HepG2 (cell line): ENCODE measurements at regions not wholly inside any gene's neighbourhood (a gene's known extent, or its start where the extent isn't known, plus 50 kb on each side); places are given as distances from the start of the nearest gene placed in this dataset.

Experiments
- ATAC-seq: fragments of 200-7000 bp; cut with Tn5 transposase; 3 replicates; pipeline ENCODE4 v1.9.1; 2020; ENCODE audit warnings: mild to moderate bottlenecking, moderate library complexity
- BruUV-seq: library from RNA; stranded (reverse); fragments of 400-500 nt; replicated peaks from 2 replicates; lab custom pipeline; 2021; lab: Mats Ljungman, UMichigan
- CTCF ChIA-PET: fragments of 300-600 bp; formaldehyde crosslinking; extraction: SDS; loops from one replicate; lab custom pipeline; 2021; ENCODE audit warnings: low total read pairs, inconsistent platforms, low intra/inter-chr PET ratio; lab: Yijun Ruan, JAX
- POLR2A ChIA-PET: fragments of 350-600 bp; sonication (Branson Sonifier 250); formaldehyde crosslinking; loops from one replicate; lab custom pipeline; 2020; ENCODE audit warnings: antibody characterized with exemption, inconsistent platforms; lab: Yijun Ruan, JAX
- DNase-seq: peaks from one replicate; pipeline ENCODE4 v3.0.0-alpha.2; 2015; ENCODE audit warnings: low spot score
- FAIRE-seq: peaks from 3 replicates; lab custom pipeline; 2011; peaks lifted over from hg19 to GRCh38; lab: Jason Lieb, UNC
- H2AFZ ChIP-seq: one replicate; pipeline ENCODE4 v1.6.1; 2011; ENCODE audit warnings: low read length, inconsistent platforms
- H3K27ac ChIP-seq: fragments of 300-600 bp; 3 replicates; pipeline ENCODE4 v1.8.0; 2011; ENCODE audit warnings: mixed run types, mild to moderate bottlenecking, mixed read lengths, low read length, inconsistent platforms; ENCODE audit not compliant: insufficient read depth; ENCODE audit errors: extremely low read length
- H3K27me3 ChIP-seq, 2 experiments: fragments of 200-600 bp in 1 of 2; 2 replicates in 1 of 2; 3 replicates in 1 of 2; pipeline versions ENCODE4 v1.6.0 to v1.8.0; 2011; ENCODE audit warnings: low read length in 2 of 2, mild to moderate bottlenecking in 2 of 2, moderate library complexity in 2 of 2, inconsistent platforms in 1 of 2; ENCODE audit not compliant: insufficient read depth in 2 of 2, control insufficient read depth in 1 of 2
- H3K36me3 ChIP-seq, 2 experiments: fragments of 200-600 bp in 1 of 2; replicated peaks in 1 of 2; 2 replicates in 1 of 2; 3 replicates in 1 of 2; pipeline versions ENCODE4 v1.5.1 to v1.8.0; 2011; ENCODE audit warnings: low read length in 2 of 2, inconsistent platforms in 1 of 2; ENCODE audit not compliant: insufficient read depth in 2 of 2, control insufficient read depth in 1 of 2
- H3K4me1 ChIP-seq: 2 replicates; pipeline ENCODE4 v1.5.1; 2012; ENCODE audit warnings: low read length, inconsistent platforms; ENCODE audit not compliant: insufficient read depth
- H3K4me2 ChIP-seq: 2 replicates; pipeline ENCODE4 v1.6.0; 2011; ENCODE audit warnings: low read depth, low read length, inconsistent platforms
- H3K4me3 ChIP-seq, 3 experiments: fragments of 200-600 bp in 1 of 3; sonication (generic), shearing (Covaris generic) in 1 of 3; replicated peaks in 1 of 3; 2 replicates each; pipeline ENCODE4 v1.5.1; 2011 to 2016; ENCODE audit warnings: low read length in 3 of 3, inconsistent platforms in 2 of 3, low read depth in 2 of 3, mild to moderate bottlenecking in 2 of 3, control low read depth in 1 of 3, mixed read lengths in 1 of 3; ENCODE audit not compliant: insufficient read depth in 1 of 3
- H3K79me2 ChIP-seq: one replicate; pipeline ENCODE4 v1.6.1; 2011; ENCODE audit warnings: low read length, inconsistent platforms; ENCODE audit not compliant: insufficient read depth
- H3K9ac ChIP-seq: 2 replicates; pipeline ENCODE4 v1.6.0; 2011; ENCODE audit warnings: mild to moderate bottlenecking, low read depth, low read length, inconsistent platforms; ENCODE audit not compliant: insufficient read depth
- H3K9me3 ChIP-seq: 2 replicates; pipeline ENCODE4 v1.5.1; 2012; ENCODE audit warnings: mild to moderate bottlenecking, low read length
- H4K20me1 ChIP-seq: 2 replicates; pipeline ENCODE4 v1.6.0; 2011; ENCODE audit warnings: inconsistent platforms, mild to moderate bottlenecking, low read length, moderate library complexity; ENCODE audit not compliant: insufficient read depth
- EHMT2 ChIP-seq: fragments of 200-600 bp; sonication (generic); IDR thresholded peaks from 2 replicates; pipeline ENCODE4 v1.7.0; 2017; ENCODE audit warnings: antibody characterized with exemption, low read depth, low read length, borderline replicate concordance
- FOXC1 ChIP-seq: sonication (generic); formaldehyde crosslinking; IDR thresholded peaks from 2 replicates; pipeline ENCODE4 v1.8.0; 2022; ENCODE audit warnings: mild to moderate bottlenecking, missing genetic modification reagents, borderline replicate concordance
- HMGA1 ChIP-seq: sonication (generic); formaldehyde crosslinking; conservative IDR thresholded peaks from 2 replicates; pipeline ENCODE4 v1.4.0; 2020; ENCODE audit warnings: missing genetic modification reagents
- MTERF4 ChIP-seq: sonication (generic); formaldehyde crosslinking; IDR thresholded peaks from 2 replicates; pipeline ENCODE4 v1.8.0; 2023; ENCODE audit warnings: mild to moderate bottlenecking, missing genetic modification reagents
- NFKBIZ ChIP-seq: IDR thresholded peaks from 2 replicates; pipeline ENCODE4 v1.6.1; 2018; ENCODE audit warnings: missing genetic modification reagents, missing compliant biosample characterization
- SNAI1 ChIP-seq: sonication (generic); formaldehyde crosslinking; IDR thresholded peaks from 2 replicates; pipeline ENCODE4 v1.5.0; 2020; ENCODE audit warnings: mild to moderate bottlenecking, missing genetic modification reagents, borderline replicate concordance
- SOX5 ChIP-seq: IDR thresholded peaks from 2 replicates; pipeline ENCODE4 v1.6.1; 2016; ENCODE audit warnings: borderline replicate concordance
- TARDBP ChIP-seq: sonication (generic); formaldehyde crosslinking; IDR thresholded peaks from 2 replicates; pipeline ENCODE4 v1.8.0; 2022; ENCODE audit warnings: mild to moderate bottlenecking, missing genetic modification reagents
- U2AF1 ChIP-seq: fragments of 200-400 bp; formaldehyde crosslinking; optimal IDR thresholded peaks from 2 replicates; pipeline ENCODE3; 2017; ENCODE audit warnings: mild to moderate bottlenecking, low read depth, low read length
- ZNF274 ChIP-seq: sonication (generic); formaldehyde crosslinking; IDR thresholded peaks from 2 replicates; pipeline ENCODE4 v1.5.1; 2020; ENCODE audit warnings: mild to moderate bottlenecking, missing genetic modification reagents
- ZNF282 ChIP-seq: fragments of 450-650 bp; IDR thresholded peaks from 2 replicates; pipeline ENCODE4 v1.6.1; 2018; ENCODE audit not compliant: partially characterized antibody
- ZNF343 ChIP-seq: sonication (generic); formaldehyde crosslinking; IDR thresholded peaks from 2 replicates; pipeline ENCODE4 v1.4.0; 2020; ENCODE audit warnings: mild to moderate bottlenecking, missing genetic modification reagents
- ZNF552 ChIP-seq: sonication (generic); formaldehyde crosslinking; IDR thresholded peaks from 2 replicates; pipeline ENCODE4 v1.9.0; 2022; ENCODE audit warnings: missing genetic modification reagents, mild to moderate bottlenecking, borderline replicate concordance
- ZNF652 ChIP-seq: IDR thresholded peaks from 2 replicates; pipeline ENCODE4 v1.6.1; 2016; ENCODE audit warnings: low read depth, borderline replicate concordance
- WGBS: methylation state at CpG from one replicate; pipeline ENCODE4 v1.1.6; 2017; ENCODE audit warnings: low lambda C conversion rate; 5-methylcytosine and 5-hydroxymethylcytosine counted together
- in situ Hi-C: cut with HindIII; loops from 2 replicates; pipeline ENCODE4 v1.10.0; 2017; ENCODE audit warnings: low pct_unique_long_range_greater_than_20kb; ENCODE audit not compliant: extremely low pct_ligation_motif_present
- intact Hi-C: fragments of 100-400 bp; cut with micrococcal nuclease; formaldehyde crosslinking; loops from one replicate; pipeline ENCODE4 v1.10.0; 2022; ENCODE audit not compliant: unreplicated experiment
- TF ChIP-seq, protein P1 (sequence below): IDR thresholded peaks from 2 replicates; pipeline ENCODE4 v1.4.0; 2020; ENCODE audit warnings: mild to moderate bottlenecking, missing genetic modification reagents
- TF ChIP-seq, protein P2 (sequence below): IDR thresholded peaks from 2 replicates; pipeline ENCODE4 v1.6.1; 2018; ENCODE audit warnings: missing genetic modification reagents, mild to moderate bottlenecking, missing compliant biosample characterization
- TF ChIP-seq, protein P3 (sequence below): sonication (generic); formaldehyde crosslinking; IDR thresholded peaks from 2 replicates; pipeline ENCODE4 v1.5.0; 2020; ENCODE audit warnings: mild to moderate bottlenecking, missing genetic modification reagents

DNA sequence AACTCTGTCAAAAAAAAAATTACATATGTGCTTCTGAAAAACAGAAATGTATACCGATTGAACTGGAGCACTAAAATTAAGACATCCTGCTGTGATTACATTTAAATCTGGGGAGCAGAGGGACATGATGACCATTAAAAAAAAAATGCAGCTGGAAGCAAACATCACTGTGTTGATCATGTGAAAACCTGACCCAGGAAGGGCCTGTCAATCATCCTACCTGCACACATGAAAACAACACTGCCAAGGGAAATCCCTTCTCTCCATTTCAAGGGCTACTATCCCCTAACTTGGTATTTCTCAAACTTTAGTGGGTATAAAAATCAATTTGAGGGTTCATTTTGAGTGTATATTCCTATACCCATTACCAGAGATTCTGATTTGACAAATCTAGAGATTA, 719.9 kb upstream of the CBLB start (continued):
- TF ChIP-seq, protein P1, sequence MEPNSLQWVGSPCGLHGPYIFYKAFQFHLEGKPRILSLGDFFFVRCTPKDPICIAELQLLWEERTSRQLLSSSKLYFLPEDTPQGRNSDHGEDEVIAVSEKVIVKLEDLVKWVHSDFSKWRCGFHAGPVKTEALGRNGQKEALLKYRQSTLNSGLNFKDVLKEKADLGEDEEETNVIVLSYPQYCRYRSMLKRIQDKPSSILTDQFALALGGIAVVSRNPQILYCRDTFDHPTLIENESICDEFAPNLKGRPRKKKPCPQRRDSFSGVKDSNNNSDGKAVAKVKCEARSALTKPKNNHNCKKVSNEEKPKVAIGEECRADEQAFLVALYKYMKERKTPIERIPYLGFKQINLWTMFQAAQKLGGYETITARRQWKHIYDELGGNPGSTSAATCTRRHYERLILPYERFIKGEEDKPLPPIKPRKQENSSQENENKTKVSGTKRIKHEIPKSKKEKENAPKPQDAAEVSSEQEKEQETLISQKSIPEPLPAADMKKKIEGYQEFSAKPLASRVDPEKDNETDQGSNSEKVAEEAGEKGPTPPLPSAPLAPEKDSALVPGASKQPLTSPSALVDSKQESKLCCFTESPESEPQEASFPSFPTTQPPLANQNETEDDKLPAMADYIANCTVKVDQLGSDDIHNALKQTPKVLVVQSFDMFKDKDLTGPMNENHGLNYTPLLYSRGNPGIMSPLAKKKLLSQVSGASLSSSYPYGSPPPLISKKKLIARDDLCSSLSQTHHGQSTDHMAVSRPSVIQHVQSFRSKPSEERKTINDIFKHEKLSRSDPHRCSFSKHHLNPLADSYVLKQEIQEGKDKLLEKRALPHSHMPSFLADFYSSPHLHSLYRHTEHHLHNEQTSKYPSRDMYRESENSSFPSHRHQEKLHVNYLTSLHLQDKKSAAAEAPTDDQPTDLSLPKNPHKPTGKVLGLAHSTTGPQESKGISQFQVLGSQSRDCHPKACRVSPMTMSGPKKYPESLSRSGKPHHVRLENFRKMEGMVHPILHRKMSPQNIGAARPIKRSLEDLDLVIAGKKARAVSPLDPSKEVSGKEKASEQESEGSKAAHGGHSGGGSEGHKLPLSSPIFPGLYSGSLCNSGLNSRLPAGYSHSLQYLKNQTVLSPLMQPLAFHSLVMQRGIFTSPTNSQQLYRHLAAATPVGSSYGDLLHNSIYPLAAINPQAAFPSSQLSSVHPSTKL (CRISPR knock-in tag), result no peak
- TF ChIP-seq, protein P2, sequence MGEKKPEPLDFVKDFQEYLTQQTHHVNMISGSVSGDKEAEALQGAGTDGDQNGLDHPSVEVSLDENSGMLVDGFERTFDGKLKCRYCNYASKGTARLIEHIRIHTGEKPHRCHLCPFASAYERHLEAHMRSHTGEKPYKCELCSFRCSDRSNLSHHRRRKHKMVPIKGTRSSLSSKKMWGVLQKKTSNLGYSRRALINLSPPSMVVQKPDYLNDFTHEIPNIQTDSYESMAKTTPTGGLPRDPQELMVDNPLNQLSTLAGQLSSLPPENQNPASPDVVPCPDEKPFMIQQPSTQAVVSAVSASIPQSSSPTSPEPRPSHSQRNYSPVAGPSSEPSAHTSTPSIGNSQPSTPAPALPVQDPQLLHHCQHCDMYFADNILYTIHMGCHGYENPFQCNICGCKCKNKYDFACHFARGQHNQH, result no peak
- TF ChIP-seq SOX5 (CRISPR knock-in tag) (no peak), HMGA1 (CRISPR knock-in tag) (no peak), ZNF652 (CRISPR knock-in tag) (no peak), MTERF4 (CRISPR knock-in tag) (no peak), U2AF1 (no peak)

DNA sequence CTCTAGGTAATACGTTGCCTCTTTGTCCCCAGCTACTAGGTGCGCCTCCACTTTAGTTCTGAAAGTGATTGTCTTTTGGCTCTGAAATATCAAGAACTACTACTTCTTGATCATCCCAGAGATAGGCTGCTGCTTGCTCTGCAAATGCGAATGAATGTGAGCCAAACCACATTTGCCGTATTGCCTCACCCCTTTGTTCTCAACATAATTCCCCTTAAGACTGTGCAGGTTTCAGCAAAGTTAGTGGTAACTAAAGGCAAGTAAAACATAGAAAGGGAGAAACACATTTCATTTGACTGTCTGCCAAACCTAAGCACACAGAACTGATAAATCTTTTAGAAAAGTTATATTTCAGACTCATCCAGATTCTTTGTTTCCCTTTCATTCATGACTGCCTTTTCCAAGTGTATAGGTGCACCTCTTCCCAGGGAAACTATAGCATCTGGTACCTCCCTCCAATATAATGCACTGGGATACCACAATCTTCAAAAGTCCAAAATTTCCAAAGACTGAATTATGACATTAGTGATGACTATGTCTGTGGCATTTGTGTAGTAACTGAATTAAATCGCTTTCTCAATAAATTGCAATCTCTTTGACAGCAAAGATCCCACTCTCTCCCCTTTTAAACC, 720.6 kb upstream of the CBLB start:
- in situ Hi-C loops, result no loop called here
- Histone ChIP-seq H3K36me3 (no peaks in the 10 kb centered on the region), H3K27me3 (no peaks in the 10 kb centered on the region), H2AFZ (no peak overlapping the region), H3K79me2 (no peaks in the 10 kb centered on the region), H3K4me1 (no peaks in the 10 kb centered on the region), H3K4me3 (no peak overlapping the region), H3K9me3 (no peaks in the 10 kb centered on the region), H3K9ac (no peak overlapping the region), H3K27ac (no peak overlapping the region), H4K20me1 (no peaks in the 10 kb centered on the region), H3K4me2 (no peak overlapping the region)
- POLR2A ChIA-PET, result no interaction called here
- intact Hi-C loops, result no loop called here
- 20% methylated on average over 5 of the region's 5 CpGs for WGBS
- no TSS peak for BruUV-seq
- TF ChIP-seq ZNF282 (no peak), ZNF274 (no peak), ZNF343 (no peak), TARDBP (CRISPR knock-in tag) (no peak), FOXC1 (CRISPR knock-in tag) (no peak), ZNF552 (CRISPR knock-in tag) (no peak), EHMT2 (no peak), NFKBIZ (CRISPR knock-in tag) (no peak), SNAI1 (CRISPR knock-in tag) (no peak)
- TF ChIP-seq, protein P3, sequence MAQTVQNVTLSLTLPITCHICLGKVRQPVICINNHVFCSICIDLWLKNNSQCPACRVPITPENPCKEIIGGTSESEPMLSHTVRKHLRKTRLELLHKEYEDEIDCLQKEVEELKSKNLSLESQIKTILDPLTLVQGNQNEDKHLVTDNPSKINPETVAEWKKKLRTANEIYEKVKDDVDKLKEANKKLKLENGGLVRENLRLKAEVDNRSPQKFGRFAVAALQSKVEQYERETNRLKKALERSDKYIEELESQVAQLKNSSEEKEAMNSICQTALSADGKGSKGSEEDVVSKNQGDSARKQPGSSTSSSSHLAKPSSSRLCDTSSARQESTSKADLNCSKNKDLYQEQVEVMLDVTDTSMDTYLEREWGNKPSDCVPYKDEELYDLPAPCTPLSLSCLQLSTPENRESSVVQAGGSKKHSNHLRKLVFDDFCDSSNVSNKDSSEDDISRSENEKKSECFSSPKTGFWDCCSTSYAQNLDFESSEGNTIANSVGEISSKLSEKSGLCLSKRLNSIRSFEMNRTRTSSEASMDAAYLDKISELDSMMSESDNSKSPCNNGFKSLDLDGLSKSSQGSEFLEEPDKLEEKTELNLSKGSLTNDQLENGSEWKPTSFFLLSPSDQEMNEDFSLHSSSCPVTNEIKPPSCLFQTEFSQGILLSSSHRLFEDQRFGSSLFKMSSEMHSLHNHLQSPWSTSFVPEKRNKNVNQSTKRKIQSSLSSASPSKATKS, result no peak
- DNase-seq (no peak), FAIRE-seq (no peak), ATAC-seq (no peak)
- CTCF ChIA-PET, result no interaction called here
